ENCODE measurements at regions not wholly inside any gene's neighbourhood (a gene's known extent, or its start where the extent isn't known, plus 50 kb on each side); places are given as distances from the start of the nearest gene placed in this dataset.

GRCh38 chr2:8627692-8628085, 54.2 kb upstream of the ID2 start:
- Mint-ChIP-seq H3K27ac (no peak overlapping the region), H3K4me3 (no peak overlapping the region), H3K4me1 (peaks cover 16% of the 10 kb centered on the region), H3K9me3 (no peaks in the 10 kb centered on the region), H3K27me3 (peaks cover 4% of the 10 kb centered on the region), H3K36me3 (ENCODE audit: low read depth) (no peaks in the 10 kb centered on the region)
- intact Hi-C loops (cut with micrococcal nuclease): no loop called here
- ChIA-PET CTCF (no interaction called here), POLR2A (no interaction called here)
- DNase-seq (no peak), ATAC-seq (ENCODE audit: low read depth) (no peak)
- TF ChIP-seq, protein P1, sequence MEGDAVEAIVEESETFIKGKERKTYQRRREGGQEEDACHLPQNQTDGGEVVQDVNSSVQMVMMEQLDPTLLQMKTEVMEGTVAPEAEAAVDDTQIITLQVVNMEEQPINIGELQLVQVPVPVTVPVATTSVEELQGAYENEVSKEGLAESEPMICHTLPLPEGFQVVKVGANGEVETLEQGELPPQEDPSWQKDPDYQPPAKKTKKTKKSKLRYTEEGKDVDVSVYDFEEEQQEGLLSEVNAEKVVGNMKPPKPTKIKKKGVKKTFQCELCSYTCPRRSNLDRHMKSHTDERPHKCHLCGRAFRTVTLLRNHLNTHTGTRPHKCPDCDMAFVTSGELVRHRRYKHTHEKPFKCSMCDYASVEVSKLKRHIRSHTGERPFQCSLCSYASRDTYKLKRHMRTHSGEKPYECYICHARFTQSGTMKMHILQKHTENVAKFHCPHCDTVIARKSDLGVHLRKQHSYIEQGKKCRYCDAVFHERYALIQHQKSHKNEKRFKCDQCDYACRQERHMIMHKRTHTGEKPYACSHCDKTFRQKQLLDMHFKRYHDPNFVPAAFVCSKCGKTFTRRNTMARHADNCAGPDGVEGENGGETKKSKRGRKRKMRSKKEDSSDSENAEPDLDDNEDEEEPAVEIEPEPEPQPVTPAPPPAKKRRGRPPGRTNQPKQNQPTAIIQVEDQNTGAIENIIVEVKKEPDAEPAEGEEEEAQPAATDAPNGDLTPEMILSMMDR (IDR thresholded peaks at IDR 0.05): no peak

DNA sequence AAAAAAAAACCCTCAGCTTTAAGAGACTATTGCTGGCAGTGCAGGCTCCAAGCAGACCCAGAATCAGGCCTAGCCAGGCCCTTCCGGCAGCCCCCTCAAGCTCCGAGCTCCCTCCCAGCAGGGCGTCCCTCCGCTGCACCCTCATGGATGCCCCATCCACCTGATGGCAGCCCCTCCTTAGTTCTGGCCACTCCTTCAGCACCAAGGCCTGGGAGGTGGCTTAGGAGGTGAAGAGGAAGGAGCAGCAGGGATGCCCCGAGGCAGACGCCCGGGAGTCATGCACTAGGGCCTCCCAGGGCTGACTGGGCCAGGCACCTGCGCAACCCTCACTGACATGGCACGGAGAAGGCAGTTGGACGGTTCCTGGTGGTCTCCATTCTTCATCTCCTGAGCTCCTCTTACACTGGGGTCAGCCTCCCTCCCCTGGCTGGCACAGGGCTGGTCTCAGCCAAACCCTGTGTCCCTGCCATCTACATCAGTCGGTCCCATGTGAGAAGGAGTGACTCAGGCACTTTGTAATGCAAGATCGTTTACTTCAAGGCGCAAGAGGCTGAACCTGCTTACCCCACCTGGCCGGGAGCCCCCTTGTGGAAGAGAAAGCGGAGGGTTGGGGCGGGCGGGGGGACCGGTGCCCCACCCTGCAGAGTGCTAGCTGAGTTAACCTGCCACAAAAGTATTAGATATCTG, 53.5 kb upstream of the ID2 start:
- Mint-ChIP-seq H3K36me3 (ENCODE audit: low read depth) (no peaks in the 10 kb centered on the region), H3K27me3 (no peaks in the 10 kb centered on the region), H3K27ac (no peak overlapping the region), H3K4me3 (no peak overlapping the region), H3K9me3 (no peaks in the 10 kb centered on the region), H3K4me1 (peaks cover 16% of the 10 kb centered on the region)
- TF ChIP-seq, protein P1 (IDR thresholded peaks at IDR 0.05): no peak
- ChIA-PET CTCF (no interaction called here), POLR2A (no interaction called here)
- ATAC-seq (ENCODE audit: low read depth) (no peak), DNase-seq (no peak)
- intact Hi-C loops (cut with micrococcal nuclease): no loop called here

DNA sequence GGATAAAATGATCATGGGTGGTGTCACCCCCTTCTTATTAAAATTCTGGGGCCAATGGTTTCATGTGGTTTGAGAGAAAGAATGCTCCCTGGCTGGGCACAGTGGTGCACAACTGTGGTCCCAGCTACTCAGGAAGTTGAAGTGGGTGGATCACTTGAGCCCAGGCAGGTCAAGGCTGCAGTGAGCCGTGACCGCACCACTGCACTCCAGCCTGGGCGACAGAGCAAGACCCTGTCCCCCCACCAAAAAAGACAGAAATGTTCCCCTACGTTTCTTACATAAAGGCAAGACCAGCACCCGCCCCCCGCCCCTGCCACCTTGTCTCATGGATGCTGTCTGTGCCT, 53.0 kb upstream of the ID2 start:
- ChIA-PET CTCF (no interaction called here), POLR2A (no interaction called here)
- Mint-ChIP-seq H3K9me3 (no peaks in the 10 kb centered on the region), H3K27ac (no peak overlapping the region), H3K4me3 (no peak overlapping the region), H3K4me1 (peaks cover 16% of the 10 kb centered on the region), H3K36me3 (ENCODE audit: low read depth) (no peaks in the 10 kb centered on the region), H3K27me3 (no peaks in the 10 kb centered on the region)
- intact Hi-C loops (cut with micrococcal nuclease): no loop called here
- DNase-seq (no peak), ATAC-seq (ENCODE audit: low read depth) (no peak)
- TF ChIP-seq, protein P1 (IDR thresholded peaks at IDR 0.05): no peak

DNA sequence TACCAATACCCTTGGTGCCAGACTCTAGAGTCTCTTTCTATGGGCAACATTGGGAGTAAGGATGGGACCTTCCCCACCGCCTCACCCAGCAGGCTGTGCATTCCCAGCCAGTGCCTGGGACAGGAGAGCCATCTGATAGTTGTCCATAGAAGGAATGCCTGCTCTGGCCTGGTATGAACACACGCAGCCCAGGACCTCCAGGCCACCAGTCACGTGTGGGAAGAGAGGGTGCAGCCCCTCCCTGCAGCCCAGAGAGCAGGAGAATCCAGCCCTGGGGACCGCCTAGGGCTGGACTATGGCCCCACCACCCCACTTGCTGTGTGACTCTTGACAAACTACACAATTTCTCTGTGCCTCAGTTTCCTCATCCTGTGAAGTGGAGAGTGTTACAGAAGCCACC, 52.5 kb upstream of the ID2 start:
- Mint-ChIP-seq H3K4me3 (no peak overlapping the region), H3K27me3 (no peaks in the 10 kb centered on the region), H3K9me3 (no peaks in the 10 kb centered on the region), H3K36me3 (ENCODE audit: low read depth) (no peaks in the 10 kb centered on the region), H3K27ac (no peak overlapping the region), H3K4me1 (peaks cover 16% of the 10 kb centered on the region)
- ChIA-PET CTCF (no interaction called here), POLR2A (no interaction called here)
- intact Hi-C loops (cut with micrococcal nuclease): no loop called here
- TF ChIP-seq, protein P1 (IDR thresholded peaks at IDR 0.05): no peak
- DNase-seq (no peak), ATAC-seq (ENCODE audit: low read depth) (no peak)

DNA sequence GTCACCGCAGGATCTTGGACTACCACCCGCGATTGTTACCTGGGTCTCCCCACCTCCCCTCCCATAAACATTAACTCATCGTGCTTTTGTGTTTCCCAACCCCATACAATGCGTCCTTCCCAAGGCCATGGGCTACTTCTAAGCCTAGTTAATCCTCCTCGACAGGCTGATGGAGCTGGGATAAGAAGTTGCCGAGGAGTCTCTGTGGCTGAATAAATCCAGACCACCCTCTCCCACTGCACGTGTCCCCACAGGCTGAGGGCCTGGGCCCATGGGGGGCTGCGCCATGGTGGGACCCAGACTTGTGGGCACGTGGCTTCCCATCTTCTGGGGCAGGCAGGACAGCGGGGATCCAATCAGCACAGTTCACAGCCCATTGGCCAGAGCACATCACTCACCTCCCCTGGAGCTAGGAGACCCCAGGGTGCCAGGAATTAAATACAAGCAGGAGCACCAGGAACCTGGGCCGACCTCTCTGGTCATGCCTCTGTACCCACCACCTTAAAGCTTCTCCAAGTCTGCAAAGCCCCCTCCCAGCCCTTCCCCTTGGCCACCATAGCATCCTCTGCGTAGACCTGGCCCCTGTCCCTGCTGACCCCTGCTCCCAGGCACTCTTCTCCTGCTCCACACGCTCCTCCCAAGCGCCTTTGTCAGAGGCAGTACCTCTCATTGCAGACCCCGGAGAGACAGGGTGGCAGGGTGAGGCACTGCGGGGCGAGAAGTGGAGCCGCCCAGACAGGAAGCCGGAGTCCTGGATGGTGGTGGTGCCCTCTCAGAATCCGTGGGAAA, 51.0 kb upstream of the ID2 start:
- DNase-seq: no peak
- POLR2A ChIA-PET: no interaction called here
- intact Hi-C loops (cut with micrococcal nuclease): no loop called here
- TF ChIP-seq, protein P1 (IDR thresholded peaks at IDR 0.05): no peak
- H3K36me3 Mint-ChIP-seq (ENCODE audit: low read depth): no peaks in the 10 kb centered on the region
- peaks cover 3% of the 10 kb centered on the region for H3K27me3 Mint-ChIP-seq
- H3K27ac Mint-ChIP-seq: no peak overlapping the region
- H3K4me1 Mint-ChIP-seq: peaks cover 16% of the 10 kb centered on the region
- no peak for ATAC-seq (ENCODE audit: low read depth)
- CTCF ChIA-PET: no interaction called here
- H3K9me3 Mint-ChIP-seq: no peaks in the 10 kb centered on the region
- H3K4me3 Mint-ChIP-seq: no peak overlapping the region

Measured in activated B cell treated with CpG ODN at 0.5 μM for 24 hours (primary cell).